Activated T-helper 9 cell treated with anti-CD3 and anti-CD28 coated beads, Interleukin-2, amount 50 U/mL, for 16 hours (primary cell): ENCODE measurements at regions not wholly inside any gene's neighbourhood (a gene's known extent, or its start where the extent isn't known, plus 50 kb on each side); places are given as distances from the start of the nearest gene placed in this dataset.

Experiments used
- DNase-seq: peaks from one replicate; pipeline ENCODE4 v3.0.0-alpha.2; 2020; ENCODE audit warnings: low read depth

DNA sequence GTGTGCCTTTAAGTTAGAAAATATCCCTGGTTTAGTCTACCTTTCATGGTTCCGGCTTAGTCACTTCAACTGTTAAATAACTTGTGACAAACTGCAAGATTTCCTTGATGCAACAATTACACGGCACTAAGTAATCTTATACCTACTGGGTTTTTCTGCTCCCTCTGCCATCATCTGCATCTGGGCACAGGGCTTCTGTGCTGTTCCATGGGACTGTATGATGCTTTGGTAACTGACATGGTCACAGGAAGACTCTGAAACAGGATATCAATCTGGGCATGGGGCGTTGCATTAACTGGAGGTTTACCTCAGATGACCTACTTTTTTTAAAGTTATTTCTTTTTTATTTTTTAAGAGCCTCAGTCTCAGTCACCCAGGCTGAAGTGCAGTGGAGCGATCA is 365.4 kb downstream of the SS18 start:
- no peak for DNase-seq

DNA sequence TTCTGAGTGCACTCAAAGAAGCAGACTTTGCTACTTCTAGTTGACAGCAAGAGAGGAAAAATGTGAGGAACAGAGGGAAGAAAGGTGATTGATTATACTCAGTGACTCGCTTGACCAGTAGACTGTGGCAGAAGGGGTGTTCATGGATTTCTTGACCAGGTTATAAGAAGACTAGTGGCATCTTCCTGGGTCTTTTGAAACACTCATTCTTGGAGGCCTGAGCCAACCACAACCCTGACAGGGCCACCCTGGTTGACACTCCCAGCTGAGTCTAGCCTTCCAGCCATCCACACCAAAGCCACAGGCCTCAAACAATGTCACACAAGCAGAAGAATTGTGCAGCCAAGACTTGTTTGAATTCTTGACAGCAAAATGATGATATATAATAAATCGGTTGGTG is 366.3 kb downstream of the SS18 start:
- DNase-seq: no peak

DNA sequence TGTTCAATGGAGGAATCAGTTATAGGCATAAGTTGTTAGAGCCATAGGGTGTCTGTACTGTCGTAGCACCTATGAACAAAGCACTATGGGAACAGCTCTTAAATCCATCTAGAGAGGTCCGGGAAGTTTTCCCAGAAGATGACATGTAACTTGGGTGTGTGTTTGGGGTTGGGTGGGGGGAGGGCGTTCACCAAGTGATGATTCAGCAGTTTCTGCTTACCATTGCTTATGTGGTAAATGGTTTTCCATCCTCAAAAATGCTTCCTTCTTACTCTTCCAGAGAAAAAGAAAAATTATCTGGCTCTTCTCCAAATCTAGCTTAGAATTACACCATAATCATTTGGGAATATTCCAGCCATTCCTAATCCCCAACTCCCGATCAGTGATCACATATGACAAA is 361.1 kb upstream of the ZNF521 start:
- DNase-seq: no peak

DNA sequence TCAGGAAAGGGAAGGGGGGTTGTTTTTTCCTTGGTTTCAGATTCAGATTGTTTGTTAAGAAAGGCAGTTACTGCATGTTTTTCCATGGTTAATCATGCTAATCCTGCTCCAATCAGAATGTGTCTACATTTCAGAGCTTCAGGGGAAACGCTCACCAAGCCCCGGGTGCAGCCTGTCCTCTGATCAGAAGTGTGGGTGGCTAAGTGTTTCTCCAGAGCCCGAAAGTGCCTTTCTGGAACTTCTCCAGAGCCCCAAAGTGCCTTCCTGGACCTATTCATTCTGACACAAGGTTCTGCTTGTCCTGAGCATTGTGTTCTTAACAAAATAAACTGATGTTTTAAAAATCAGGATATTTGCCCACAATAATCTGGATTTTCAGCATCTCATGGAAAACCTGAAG is 359.0 kb upstream of the ZNF521 start:
- no peak for DNase-seq

DNA sequence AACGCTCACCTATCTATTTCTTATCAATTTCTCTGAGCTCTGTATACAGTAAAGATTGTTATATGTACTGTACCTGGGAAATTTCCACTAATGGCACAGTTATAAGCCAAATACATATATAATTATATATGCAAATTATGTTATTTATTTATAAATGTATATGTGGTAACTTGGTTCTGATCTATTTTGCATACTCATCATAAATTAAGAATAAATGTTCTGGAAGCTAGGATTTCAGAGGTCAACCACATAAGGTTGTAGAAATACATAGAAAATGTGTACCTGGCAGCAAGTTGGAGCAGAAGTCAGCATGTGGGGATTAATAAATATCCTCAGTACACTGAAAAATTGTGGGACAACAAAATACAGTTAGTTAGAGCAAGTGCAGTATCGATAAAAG is 353.7 kb upstream of the ZNF521 start:
- DNase-seq: no peak

DNA sequence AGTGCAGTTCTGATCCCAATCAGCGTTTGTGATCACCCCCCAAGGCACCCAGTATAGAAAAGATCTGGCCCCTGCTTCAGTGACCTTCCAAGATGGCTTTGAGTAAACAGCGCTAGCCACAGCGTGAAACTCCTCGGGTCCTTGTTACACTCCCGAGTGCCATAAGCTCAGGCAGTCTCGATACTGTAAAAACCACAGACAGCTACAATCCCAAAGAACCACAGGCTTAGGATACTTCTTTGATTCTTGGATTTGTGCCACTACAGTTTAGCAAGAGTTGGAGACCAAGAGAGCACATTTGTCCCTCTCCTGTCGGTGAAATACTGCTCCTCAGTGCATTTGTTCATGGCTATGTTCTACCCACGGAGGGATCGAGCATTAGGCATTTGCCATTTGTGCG is 352.5 kb upstream of the ZNF521 start:
- no peak for DNase-seq

DNA sequence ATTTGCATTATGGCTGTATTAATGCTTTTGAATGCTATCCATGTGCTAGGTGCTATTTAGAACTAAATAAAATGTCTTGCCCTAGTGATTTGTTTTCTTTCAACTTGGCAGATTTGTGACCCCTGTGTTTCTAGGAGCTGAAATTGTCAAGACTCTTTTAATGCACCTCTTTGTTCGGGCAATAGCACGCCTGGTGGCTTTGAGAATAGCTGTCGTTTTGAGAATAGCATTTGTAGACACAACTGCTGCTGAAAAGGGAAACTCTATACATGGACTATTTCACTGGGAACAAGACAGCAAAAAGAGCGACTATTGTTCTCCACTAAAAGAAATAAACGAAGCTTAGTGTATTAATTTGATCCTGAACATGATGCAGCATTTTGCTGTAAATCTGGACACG is 352.1 kb upstream of the ZNF521 start:
- no peak for DNase-seq

DNA sequence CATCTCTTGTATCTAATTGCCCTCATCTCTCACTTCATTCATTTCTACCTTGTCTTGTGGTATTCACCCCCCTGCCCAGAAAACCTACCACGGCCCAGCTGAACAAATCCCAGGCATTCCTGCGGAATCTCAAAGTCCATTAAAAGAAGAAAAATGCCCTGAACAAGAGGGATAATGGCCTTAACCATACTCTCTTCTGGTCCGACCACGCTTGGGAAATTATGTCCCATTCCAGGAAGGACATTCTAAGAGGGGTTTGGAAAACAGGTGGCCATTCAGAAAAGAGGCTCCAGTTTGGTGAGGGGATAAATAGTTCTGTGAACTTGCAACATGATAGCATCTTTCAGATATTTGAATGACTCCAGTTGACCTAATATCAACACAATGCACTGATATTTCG is 349.9 kb upstream of the ZNF521 start:
- no peak for DNase-seq

DNA sequence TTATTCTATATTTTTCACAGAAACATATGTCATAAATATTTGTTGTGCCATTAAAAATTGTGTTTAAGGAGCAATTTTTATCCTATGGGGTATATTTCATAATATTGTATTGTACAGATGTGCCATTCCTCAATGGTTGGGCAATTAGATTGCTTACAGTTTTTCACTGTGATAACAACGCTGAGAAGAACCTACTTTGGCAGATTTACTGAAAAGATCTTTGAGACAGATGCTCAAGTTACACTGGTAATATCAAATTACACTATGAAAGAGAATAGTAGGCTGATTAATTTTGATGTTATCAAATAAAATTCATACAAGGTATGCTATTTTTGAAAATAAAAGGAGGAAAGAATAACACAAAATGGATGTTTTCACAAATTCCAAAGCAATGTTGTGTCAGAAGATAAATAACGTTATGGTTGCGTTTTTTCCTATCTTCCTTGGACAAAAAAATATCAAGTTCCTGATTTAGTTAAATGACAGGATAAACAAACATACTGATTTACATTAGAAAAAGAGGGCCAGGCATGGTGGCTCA is 335.1 kb upstream of the ZNF521 start:
- DNase-seq: no peak

DNA sequence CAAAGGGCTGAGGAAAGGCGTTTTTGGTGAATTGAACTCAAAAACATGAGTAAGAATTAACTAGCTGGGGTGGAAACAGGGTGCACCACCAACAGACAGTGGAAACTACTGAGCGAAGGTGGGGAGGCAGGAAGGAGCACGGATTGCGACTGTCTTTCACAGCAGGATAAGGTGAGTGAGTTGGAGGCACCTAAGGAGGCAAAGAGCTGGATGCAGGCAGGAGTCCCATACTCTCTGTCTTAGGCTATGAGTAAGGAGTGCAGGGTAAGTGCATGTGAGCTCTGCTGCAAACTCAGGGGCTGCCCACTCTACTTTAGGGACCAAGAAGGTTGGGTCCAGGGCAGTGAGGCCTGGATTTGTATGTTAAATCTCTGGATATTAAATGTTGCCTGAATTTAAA is 333.1 kb upstream of the ZNF521 start:
- DNase-seq: no peak

DNA sequence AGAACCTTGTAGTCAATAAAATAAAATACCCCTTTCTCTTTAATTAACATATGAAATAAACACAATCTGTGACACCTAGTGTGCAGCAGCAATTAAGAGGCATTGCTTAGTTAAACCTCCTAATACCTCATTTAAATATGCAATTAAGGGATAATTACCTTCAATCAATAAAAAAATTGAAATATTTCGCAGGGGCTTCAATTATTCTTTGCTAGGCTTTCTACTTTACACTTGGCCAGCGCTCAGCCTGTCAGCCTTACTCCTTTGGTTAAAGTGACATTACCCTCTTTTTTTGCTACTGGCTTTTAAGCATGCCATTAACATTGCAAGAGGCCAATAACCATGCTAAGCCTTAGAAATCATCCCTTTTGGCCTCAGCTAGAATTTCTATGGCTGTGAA is 327.5 kb upstream of the ZNF521 start:
- DNase-seq: no peak

DNA sequence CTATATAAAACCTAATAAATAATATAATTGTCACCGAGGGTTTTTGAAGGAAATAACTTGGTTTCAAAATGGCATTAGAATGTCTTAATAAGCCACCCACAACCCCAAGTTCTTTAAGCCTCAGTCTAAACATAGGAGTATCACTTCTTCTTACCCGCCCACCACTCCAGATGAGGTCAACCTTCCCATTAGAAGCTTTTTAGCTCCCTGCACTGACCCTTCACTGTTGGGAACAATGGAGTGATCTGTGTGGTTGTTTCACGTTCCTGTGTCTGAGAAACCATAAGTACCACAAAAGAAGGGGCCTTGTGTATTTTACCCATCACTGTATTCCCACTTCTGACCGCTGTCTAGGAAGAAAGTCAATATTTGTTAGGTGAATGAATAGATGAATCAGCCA is 326.3 kb upstream of the ZNF521 start:
- no peak for DNase-seq

DNA sequence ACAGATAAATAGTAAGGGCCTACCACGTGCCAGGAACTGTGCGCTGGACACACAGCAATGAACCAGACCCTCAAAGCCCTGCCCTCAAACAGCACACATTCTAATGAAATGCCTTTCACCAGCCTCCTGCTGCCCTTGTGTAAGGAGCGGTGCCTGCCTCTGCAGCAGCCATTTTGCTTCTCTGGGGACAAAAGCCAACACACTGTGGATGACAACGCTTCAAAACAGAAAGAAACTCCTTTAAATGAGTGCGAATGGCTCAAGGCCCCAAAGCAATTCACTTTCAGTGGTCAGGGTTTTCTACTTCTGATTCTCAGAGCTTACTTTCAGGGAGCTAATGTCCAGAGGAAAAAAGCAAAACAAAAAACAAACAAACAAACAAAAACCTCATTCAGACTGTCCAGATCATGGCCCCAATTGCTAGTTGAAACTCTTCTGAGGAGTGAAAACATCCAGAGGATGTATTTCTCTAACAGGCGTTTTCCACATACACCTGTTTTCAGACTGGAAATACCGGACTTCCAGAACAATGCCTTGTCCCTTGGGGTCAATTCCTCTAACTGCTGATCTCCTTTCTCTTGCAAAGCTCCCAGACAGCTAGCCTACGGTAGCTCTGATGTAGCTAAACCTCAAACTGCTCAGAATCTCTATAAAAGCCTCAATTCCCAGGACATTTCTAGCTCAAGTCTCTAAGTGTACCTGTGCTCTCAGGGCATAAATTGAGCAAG is 323.3 kb upstream of the ZNF521 start:
- no peak for DNase-seq

DNA sequence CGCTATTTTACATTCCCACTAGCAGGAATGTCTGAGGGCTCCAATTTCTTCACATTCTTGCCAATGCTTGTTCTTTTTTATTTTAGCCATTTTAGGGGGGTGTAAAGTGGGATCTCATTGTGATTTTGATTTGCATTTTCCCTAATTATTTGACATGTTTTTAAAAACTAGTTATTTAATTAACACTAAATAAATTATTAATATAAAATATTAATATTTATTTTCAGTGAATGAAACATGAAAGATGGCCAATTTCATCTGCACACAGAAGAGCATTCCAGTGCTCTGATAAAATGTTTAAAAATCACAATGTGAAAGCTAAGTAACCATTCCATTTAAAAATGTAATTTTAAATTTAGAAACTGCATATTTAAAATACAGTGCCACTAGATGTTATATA is 322.2 kb upstream of the ZNF521 start:
- DNase-seq: no peak

DNA sequence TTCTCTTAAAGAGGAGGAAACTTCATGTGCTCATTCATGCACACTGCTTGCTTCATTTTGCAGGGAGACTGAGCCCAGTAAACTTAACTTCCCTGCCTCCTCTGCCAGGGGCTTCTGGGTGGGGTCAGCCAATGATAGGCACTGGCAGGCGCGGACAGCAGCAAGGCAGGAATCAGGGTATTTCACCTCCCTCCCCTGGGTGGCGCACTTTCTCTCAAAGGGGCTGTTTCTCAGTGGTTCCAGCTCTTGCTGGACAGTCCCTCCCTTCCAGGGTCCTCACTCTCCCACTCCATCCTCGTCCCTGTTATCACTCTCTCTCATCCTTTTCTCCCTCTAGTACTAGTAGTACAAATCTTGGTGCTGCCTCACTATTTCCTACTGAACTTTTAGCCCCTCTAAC is 320.5 kb upstream of the ZNF521 start:
- DNase-seq: no peak

DNA sequence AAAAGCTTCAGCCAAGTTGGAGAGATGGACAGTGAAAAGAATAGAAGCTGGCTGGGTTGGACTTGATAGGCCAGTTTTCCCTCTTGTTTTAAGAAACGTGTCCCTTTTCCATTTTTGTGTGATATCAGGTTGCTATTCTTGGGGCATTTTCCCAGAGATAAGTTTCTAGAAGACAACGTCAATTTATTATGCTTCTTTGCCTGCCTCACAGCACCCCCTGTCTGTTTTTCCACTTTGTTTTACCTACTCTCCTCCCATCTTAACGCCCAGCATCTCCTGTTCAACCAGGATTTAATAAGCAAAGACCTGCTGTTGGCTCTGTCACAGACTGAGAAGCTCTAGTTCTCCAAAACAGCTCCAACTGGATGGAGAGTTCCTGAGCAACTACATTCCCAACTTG is 317.8 kb upstream of the ZNF521 start:
- no peak for DNase-seq

DNA sequence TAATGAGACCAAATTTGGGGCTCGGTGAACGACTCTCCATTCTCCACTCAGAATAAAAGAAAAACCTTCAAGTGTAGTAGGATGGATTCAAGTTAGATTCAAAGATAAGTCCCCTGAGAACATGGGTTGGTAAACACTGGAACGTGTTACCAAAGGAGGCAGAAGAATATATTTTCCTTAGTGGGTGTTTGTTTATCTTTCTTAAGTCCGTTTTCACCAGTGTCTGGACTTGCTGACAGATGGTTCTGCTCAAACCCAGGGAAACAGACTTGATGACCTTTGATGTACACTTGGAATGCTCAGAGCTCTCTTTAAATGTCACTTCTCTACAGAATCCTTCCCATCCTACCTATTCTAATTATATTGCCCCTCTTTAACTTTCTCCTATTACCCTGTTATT is 310.3 kb upstream of the ZNF521 start:
- DNase-seq: no peak

DNA sequence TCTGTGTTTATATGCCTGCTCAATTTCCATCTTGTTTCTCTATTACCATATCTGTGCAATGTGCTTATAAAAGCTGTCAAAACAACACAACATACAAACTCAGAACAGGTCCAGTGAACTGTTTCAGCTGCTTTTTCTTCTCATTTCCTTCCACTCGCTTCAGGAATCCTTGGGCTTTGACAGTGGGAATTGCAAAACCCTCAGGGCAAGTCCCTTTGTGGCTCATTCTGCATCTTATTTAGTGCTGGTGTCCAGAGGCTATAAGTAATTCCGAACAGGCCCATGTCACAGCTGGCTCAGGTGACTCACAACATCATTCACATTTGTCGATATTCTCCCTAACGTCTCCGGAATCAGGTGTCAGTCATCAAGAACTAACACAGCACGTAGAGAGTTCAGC is 309.9 kb upstream of the ZNF521 start:
- DNase-seq: no peak

DNA sequence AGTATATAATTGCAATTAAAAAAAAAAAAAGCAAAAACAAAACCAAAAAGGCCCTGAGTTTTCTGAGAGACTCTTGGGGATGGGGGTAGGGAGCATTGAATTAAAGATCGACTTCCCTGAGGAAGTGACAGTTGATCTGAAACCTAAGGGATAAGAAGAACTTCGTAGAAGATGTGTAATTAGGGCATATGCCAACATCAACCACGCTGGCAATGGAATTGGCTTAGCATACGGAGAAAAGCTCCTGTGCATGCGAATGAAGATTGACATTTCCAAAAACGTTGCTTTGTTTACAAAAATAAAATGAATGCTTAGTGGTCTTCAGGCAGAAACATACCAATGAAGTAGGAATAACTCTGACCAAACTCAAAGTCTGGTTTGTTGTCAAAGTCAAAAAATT is 307.6 kb upstream of the ZNF521 start:
- DNase-seq: no peak

DNA sequence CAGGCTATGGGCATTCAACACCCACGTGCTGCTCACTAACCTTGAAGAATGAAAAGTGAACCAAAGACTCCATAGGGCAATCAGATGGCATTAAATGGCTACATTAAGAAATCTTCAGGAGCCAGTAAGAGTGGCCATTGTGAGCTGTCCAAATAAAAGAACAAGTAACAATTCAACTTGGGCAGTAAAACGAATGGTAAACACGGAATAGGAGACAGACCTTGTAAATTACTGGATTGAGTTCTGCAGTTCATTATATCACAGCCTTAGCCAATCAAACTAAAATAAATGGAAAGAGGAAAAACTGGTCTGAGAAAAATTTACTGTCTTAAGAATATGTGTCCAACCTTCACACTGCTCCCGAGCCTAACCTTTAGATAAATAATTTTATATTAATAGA is 306.5 kb upstream of the ZNF521 start:
- DNase-seq: no peak

DNA sequence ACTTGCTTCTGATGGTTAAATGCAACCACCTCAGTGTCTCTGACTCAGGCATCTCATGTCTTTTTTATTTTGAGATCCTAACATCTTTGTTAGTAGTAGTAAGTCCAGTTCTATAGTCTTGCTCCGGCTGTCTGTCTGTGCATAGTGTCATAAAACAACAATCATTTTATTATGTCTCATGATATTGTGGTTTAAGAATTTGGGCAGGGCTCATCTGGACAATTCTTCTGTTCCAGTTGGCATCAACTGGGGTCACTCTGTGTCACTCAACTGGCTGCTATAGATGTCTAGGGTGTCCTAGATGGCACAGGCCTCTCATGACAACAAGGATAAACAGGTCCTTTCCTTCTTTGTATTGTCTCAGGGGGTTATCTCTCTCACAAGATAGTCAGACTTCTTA is 299.6 kb upstream of the ZNF521 start:
- DNase-seq: no peak

DNA sequence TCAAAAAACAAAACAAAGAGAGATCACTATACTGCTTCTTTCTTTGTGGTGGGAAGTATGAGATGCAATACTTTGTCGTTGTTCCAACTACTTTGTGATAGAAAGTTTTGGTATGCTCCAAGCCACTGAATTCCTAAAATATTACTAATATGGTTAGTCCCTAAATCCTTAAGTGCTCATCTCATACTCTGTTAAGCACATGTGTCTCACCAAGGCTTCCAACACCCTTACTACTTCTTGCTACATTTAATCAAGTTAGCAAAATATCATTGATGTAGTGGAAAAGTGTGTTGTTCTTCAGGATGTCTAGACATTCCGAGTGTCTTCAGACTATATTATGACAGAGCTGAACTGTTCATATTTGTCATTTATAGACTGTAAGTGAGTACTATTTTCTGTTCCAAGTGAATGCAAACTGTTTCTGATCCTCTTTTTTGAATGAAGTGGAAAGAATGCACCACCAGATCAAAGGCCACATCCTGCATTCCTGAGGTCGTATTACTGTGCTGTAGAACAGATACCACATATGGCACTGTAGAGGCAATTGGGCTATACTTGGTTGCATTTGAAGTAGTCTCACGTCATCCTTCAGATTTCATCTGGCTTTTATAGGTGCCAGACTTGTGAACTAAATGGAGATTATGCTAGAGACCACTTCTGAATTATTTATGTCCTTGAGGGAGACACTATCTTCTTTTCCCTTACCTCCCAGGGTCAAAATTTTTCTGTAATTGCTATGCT is 298.4 kb upstream of the ZNF521 start:
- no peak for DNase-seq

DNA sequence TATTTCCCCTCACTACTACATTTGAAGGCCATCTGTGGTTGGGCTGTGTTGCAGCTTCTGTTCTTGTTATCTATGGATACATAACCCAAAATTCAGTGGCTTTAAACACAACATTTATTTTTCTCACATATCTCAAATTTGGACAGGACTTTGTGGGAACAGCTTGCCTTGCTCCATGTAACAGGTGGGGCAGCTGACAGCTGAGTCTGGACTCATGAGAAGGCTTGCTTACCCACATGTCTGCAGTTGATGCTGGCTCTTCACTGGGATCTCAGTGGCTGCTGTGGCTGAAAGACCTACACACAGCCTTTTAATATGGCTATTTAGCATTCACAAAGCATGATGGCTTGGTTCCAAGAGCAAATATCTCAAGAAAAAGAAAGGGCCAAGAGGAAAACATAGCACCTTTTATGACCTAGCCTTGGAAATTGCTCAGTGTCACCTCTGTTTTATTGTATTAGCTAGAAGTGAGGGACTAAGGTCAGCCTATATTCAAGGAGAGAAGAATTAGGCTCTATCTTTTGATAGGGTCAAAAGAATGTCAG is 296.8 kb upstream of the ZNF521 start:
- no peak for DNase-seq

DNA sequence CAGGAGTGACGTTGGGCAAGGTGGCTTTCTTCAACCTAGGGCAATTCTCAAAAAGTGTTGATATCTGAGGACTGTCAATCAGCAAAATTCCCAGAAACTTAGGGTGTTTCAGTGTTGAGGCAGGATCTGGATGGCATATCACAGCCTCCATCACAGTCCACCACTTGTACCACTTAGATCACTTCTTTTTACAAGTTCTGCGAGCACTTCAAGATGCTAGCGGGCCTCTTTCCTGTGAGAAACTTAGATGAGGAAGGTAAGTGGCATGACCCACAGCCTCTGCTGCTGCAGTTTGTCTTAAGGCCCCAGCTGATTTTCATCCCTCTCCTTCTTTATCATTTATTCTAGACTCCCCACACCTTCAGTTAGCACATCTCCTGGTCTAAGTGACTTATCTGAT is 295.4 kb upstream of the ZNF521 start:
- no peak for DNase-seq
